ENCODE measurements at regions not wholly inside any gene's neighbourhood (a gene's known extent, or its start where the extent isn't known, plus 50 kb on each side); places are given as distances from the start of the nearest gene placed in this dataset.

- Histone ChIP-seq H3K4me3 (ENCODE audit: low read depth, low read length) (no peak overlapping the region), H3K9me3 (ENCODE audit: control insufficient read depth, insufficient read depth, low read depth, low read length) (no peaks in the 10 kb centered on the region), H3K4me1 (ENCODE audit: control insufficient read depth, insufficient read depth, low read length) (no peaks in the 10 kb centered on the region), H3K27ac (ENCODE audit: extremely low read depth, low read depth, low read length) (no peak overlapping the region), H3K36me3 (ENCODE audit: control insufficient read depth in 2 of 2, insufficient read depth in 1 of 2, low read length in 2 of 2) (no peaks in the 10 kb centered on the region)
- POLR2A ChIA-PET = no interaction called here
- TF ChIP-seq PRDM6 (tag by site-specific recombination; IDR thresholded peaks at IDR 0.05) (peak; percentile 38; the same call in 1 of the 2 replicates), ZNF544 (tag by site-specific recombination; IDR thresholded peaks at IDR 0.05) (no peak)
- CTCF ChIA-PET = interaction anchor here (0.6 kb wide), 1 partner anchor 13 kb away, joined by 3 read pairs; no protein-coding TSS in a partner anchor
Observed at GRCh38 chr21:39098696-39099200, 84.5 kb downstream of the PSMG1 start.

GRCh38 chr21:39097981-39098380 is 85.3 kb downstream of the PSMG1 start:
- Histone ChIP-seq H3K27ac (ENCODE audit: extremely low read depth, low read depth, low read length) (no peak overlapping the region), H3K36me3 (ENCODE audit: control insufficient read depth in 2 of 2, insufficient read depth in 1 of 2, low read length in 2 of 2) (no peaks in the 10 kb centered on the region), H3K4me3 (ENCODE audit: low read depth, low read length) (no peak overlapping the region), H3K4me1 (ENCODE audit: control insufficient read depth, insufficient read depth, low read length) (no peaks in the 10 kb centered on the region), H3K9me3 (ENCODE audit: control insufficient read depth, insufficient read depth, low read depth, low read length) (no peaks in the 10 kb centered on the region)
- ChIA-PET POLR2A (no interaction called here), CTCF (no interaction called here)
- TF ChIP-seq SCRT2 (tag by site-specific recombination; IDR thresholded peaks at IDR 0.05) = no peak
- TF ChIP-seq ZNF211 (tag by site-specific recombination; IDR thresholded peaks at IDR 0.05; ENCODE audit: low read depth) = no peak
- TF ChIP-seq, protein P1, sequence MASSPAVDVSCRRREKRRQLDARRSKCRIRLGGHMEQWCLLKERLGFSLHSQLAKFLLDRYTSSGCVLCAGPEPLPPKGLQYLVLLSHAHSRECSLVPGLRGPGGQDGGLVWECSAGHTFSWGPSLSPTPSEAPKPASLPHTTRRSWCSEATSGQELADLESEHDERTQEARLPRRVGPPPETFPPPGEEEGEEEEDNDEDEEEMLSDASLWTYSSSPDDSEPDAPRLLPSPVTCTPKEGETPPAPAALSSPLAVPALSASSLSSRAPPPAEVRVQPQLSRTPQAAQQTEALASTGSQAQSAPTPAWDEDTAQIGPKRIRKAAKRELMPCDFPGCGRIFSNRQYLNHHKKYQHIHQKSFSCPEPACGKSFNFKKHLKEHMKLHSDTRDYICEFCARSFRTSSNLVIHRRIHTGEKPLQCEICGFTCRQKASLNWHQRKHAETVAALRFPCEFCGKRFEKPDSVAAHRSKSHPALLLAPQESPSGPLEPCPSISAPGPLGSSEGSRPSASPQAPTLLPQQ (tag by site-specific recombination; IDR thresholded peaks at IDR 0.05) = no peak
- no peak for TF ChIP-seq KLF1 (tag by site-specific recombination; IDR thresholded peaks at IDR 0.05)
- TF ChIP-seq ZNF24 (tag by site-specific recombination; IDR thresholded peaks at IDR 0.05) = no peak
- no peak for TF ChIP-seq ZNF600 (tag by site-specific recombination; IDR thresholded peaks at IDR 0.05)
- no peak for TF ChIP-seq EGR2 (tag by site-specific recombination; IDR thresholded peaks at IDR 0.05; ENCODE audit: low read depth)
- no peak for TF ChIP-seq ZNF529 (tag by site-specific recombination; IDR thresholded peaks at IDR 0.05; ENCODE audit: insufficient replicate concordance)
- no peak for TF ChIP-seq RBAK (tag by site-specific recombination; IDR thresholded peaks at IDR 0.05)
- TF ChIP-seq ZNF530 (tag by site-specific recombination; IDR thresholded peaks at IDR 0.05; ENCODE audit: low read depth) = no peak
- no peak for TF ChIP-seq ZNF549 (tag by site-specific recombination; IDR thresholded peaks at IDR 0.05)
- TF ChIP-seq ZNF155 (tag by site-specific recombination; IDR thresholded peaks at IDR 0.05) = no peak
- no peak for TF ChIP-seq IKZF3 (tag by site-specific recombination; IDR thresholded peaks at IDR 0.05)

DNA sequence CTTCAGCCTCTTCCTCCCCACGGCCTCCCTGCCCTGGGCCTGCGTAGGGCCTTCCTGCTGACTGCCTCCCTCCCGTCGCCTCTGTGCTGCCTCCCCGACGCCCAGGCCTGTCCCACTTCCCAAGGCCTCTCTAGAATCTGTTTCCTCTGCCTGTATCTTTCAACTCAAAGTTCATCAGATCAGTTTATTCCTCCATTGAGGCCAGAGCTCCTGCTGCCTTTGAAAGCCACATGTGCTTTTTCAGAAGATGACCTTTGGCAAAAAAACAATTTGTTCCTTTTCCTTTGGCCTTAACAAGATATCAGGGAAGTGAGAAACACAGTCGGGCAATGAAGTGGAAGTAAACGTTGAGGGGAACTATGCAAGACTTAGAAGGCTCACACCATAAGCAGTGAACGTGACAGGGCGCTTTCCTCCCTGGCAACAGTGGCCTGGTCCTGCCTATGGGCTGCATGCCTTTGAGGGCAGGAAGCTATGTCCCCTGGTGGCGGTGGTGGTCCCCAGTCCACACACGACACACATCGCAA is 85.9 kb downstream of the PSMG1 start:
- POLR2A ChIA-PET = no interaction called here
- TF ChIP-seq KLF1 (tag by site-specific recombination; IDR thresholded peaks at IDR 0.05) (no peak), ZNF175 (tag by site-specific recombination; IDR thresholded peaks at IDR 0.05) (no peak), SCRT1 (tag by site-specific recombination; IDR thresholded peaks at IDR 0.05; ENCODE audit: borderline replicate concordance) (no peak), GLI4 (tag by site-specific recombination; IDR thresholded peaks at IDR 0.05) (no peak), ZNF514 (tag by site-specific recombination; IDR thresholded peaks at IDR 0.05) (no peak)
- no peak overlapping the region for H3K27ac ChIP-seq (ENCODE audit: extremely low read depth, low read depth, low read length)
- CTCF ChIA-PET = interaction anchor here (1.1 to 2.8 kb wide), 3 partner anchors 9 to 16 kb away, joined by 3 to 12 read pairs (median 6); no protein-coding TSS in a partner anchor
- no peaks in the 10 kb centered on the region for H3K9me3 ChIP-seq (ENCODE audit: control insufficient read depth, insufficient read depth, low read depth, low read length)
- H3K4me1 ChIP-seq (ENCODE audit: control insufficient read depth, insufficient read depth, low read length) = no peaks in the 10 kb centered on the region
- H3K4me3 ChIP-seq (ENCODE audit: low read depth, low read length) = no peak overlapping the region
- H3K36me3 ChIP-seq (ENCODE audit: control insufficient read depth in 2 of 2, insufficient read depth in 1 of 2, low read length in 2 of 2) = no peaks in the 10 kb centered on the region
